ENCODE measurements at regions not wholly inside any gene's neighbourhood (a gene's known extent, or its start where the extent isn't known, plus 50 kb on each side); places are given as distances from the start of the nearest gene placed in this dataset.

- intact Hi-C loops (cut with DNase I; ENCODE audit: low total_unique reads) = no loop called here
- Histone ChIP-seq H3K27me3 (no peaks in the 10 kb centered on the region), H3K4me1 (no peaks in the 10 kb centered on the region), H3K36me3 (no peaks in the 10 kb centered on the region), H3K4me3 (no peak overlapping the region), H3K27ac (no peak overlapping the region), H3K9me3 (no peaks in the 10 kb centered on the region)
- DNase-seq = no peak
- TF ChIP-seq CTCF (IDR thresholded peaks at IDR 0.05) = no peak
These were observed 65.0 kb upstream of the KCND3 start for GRCh38 chr1:112054510-112054909.

GRCh38 chr1:112056354-112056753, 66.9 kb upstream of the KCND3 start:
- peaks cover 0 to 6% of the 10 kb centered on the region in 2 donors for H3K27me3 ChIP-seq
- H3K36me3 ChIP-seq = no peaks in the 10 kb centered on the region
- TF ChIP-seq CTCF (IDR thresholded peaks at IDR 0.05) = no peak
- H3K4me3 ChIP-seq = no peak overlapping the region
- intact Hi-C loops (cut with DNase I; ENCODE audit: low total_unique reads) = no loop called here
- H3K4me1 ChIP-seq = no peaks in the 10 kb centered on the region
- no peak overlapping the region for H3K27ac ChIP-seq
- DNase-seq = no peak
- no peaks in the 10 kb centered on the region for H3K9me3 ChIP-seq

- no peaks in the 10 kb centered on the region for H3K9me3 ChIP-seq
- intact Hi-C loops (cut with DNase I; ENCODE audit: low total_unique reads) = no loop called here
These were observed 68.3 kb upstream of the KCND3 start for GRCh38 chr1:112057736-112058135.

GRCh38 chr1:112058815-112059450, 69.5 kb upstream of the KCND3 start:
- intact Hi-C loops (cut with DNase I; ENCODE audit: low total_unique reads) = no loop called here
- DNase-seq = no peak
- no peaks in the 10 kb centered on the region for H3K4me1 ChIP-seq

More at GRCh38 chr1:112057736-112058135, 68.3 kb upstream of the KCND3 start:
- Histone ChIP-seq H3K36me3 (no peaks in the 10 kb centered on the region), H3K4me1 (no peaks in the 10 kb centered on the region), H3K4me3 (no peak overlapping the region), H3K27me3 (peaks cover 0 to 6% of the 10 kb centered on the region in 2 donors), H3K27ac (no peak overlapping the region)
- TF ChIP-seq CTCF (IDR thresholded peaks at IDR 0.05) = no peak
- DNase-seq = no peak

GRCh38 chr1:112059679-112060078, 70.2 kb upstream of the KCND3 start:
- Histone ChIP-seq H3K9me3 (no peaks in the 10 kb centered on the region), H3K4me1 (no peaks in the 10 kb centered on the region), H3K4me3 (no peak overlapping the region), H3K36me3 (no peaks in the 10 kb centered on the region), H3K27me3 (peaks cover 0 to 13% of the 10 kb centered on the region in 2 donors), H3K27ac (no peak overlapping the region)
- no peak for DNase-seq
- TF ChIP-seq CTCF (IDR thresholded peaks at IDR 0.05) = no peak
- intact Hi-C loops (cut with DNase I; ENCODE audit: low total_unique reads) = no loop called here

More at GRCh38 chr1:112058815-112059450, 69.5 kb upstream of the KCND3 start:
- Histone ChIP-seq H3K27ac (no peak overlapping the region), H3K27me3 (peaks cover 0 to 10% of the 10 kb centered on the region in 2 donors), H3K9me3 (no peaks in the 10 kb centered on the region), H3K36me3 (no peaks in the 10 kb centered on the region), H3K4me3 (no peak overlapping the region)
- TF ChIP-seq CTCF (IDR thresholded peaks at IDR 0.05) = no peak

- intact Hi-C loops (cut with DNase I; ENCODE audit: low total_unique reads) = no loop called here
- no peaks in the 10 kb centered on the region for H3K36me3 ChIP-seq
- peaks cover 0 to 13% of the 10 kb centered on the region in 2 donors for H3K27me3 ChIP-seq
- H3K9me3 ChIP-seq = no peaks in the 10 kb centered on the region
- DNase-seq = no peak
- H3K27ac ChIP-seq = no peak overlapping the region
- no peak for TF ChIP-seq CTCF (IDR thresholded peaks at IDR 0.05)
- H3K4me3 ChIP-seq = no peak overlapping the region
- H3K4me1 ChIP-seq = no peaks in the 10 kb centered on the region
These were observed 70.8 kb upstream of the KCND3 start for GRCh38 chr1:112060261-112060660.
